RCC 7860 (cell line): ENCODE measurements at regions not wholly inside any gene's neighbourhood (a gene's known extent, or its start where the extent isn't known, plus 50 kb on each side); places are given as distances from the start of the nearest gene placed in this dataset.
A peak's percentile ranks its signal among the peaks of the same experiment; 100 is the strongest.
"Not testable (repeated sequence)": the region's sequence is repeated elsewhere in the genome, so short reads cannot be mapped to it uniquely, and the experiment has no call there.

Source experiments
- DNase-seq: peaks from one replicate; pipeline ENCODE4 v3.0.0-alpha.2; 2015; ENCODE audit warnings: low spot score
- FAIRE-seq: peaks from 2 replicates; lab custom pipeline; 2012; peaks lifted over from hg19 to GRCh38; lab: Jason Lieb, UNC

GRCh38 chr7:67463316-67463715 is 466.7 kb downstream of the TYW1 start:
- FAIRE-seq (no peak), DNase-seq (no peak)

GRCh38 chr7:67463983-67464382 is 467.4 kb downstream of the TYW1 start:
- FAIRE-seq (no peak), DNase-seq (no peak)

- no peak for DNase-seq
Observed at GRCh38 chr7:67466109-67466508, 469.5 kb downstream of the TYW1 start.

GRCh38 chr7:67470256-67470751 is 473.7 kb downstream of the TYW1 start:
- DNase-seq (no peak), FAIRE-seq (no peak)

More at GRCh38 chr7:67466109-67466508, 469.5 kb downstream of the TYW1 start:
- no peak for FAIRE-seq

- FAIRE-seq (no peak), DNase-seq (no peak)
Observed at GRCh38 chr7:67475293-67475692, 478.7 kb downstream of the TYW1 start.

GRCh38 chr7:67478066-67478465 is 481.4 kb downstream of the TYW1 start:
- FAIRE-seq (no peak), DNase-seq (no peak)

- peak; percentile 15 for FAIRE-seq
- DNase-seq: peak; percentile 36
Observed at GRCh38 chr7:67484244-67484751, 487.7 kb downstream of the TYW1 start.

- DNase-seq (no peak), FAIRE-seq (no peak)
Observed at GRCh38 chr7:67486401-67486800, 489.8 kb downstream of the TYW1 start.

- FAIRE-seq (no peak), DNase-seq (no peak)
Observed at GRCh38 chr7:67487316-67487715, 490.7 kb downstream of the TYW1 start.

- FAIRE-seq (no peak), DNase-seq (no peak)
Observed at GRCh38 chr7:67489881-67490280, 493.2 kb downstream of the TYW1 start.

GRCh38 chr7:67493366-67493765 is 496.7 kb downstream of the TYW1 start:
- DNase-seq: no peak
- no peak for FAIRE-seq

- no peak for FAIRE-seq
Observed at GRCh38 chr7:67496589-67496988, 500.0 kb downstream of the TYW1 start.

GRCh38 chr7:67497914-67498313 is 501.3 kb downstream of the TYW1 start:
- not testable (repeated sequence) for FAIRE-seq, DNase-seq

More at GRCh38 chr7:67496589-67496988, 500.0 kb downstream of the TYW1 start:
- no peak for DNase-seq

- no peak for FAIRE-seq
Observed at GRCh38 chr7:67502929-67503328, 506.3 kb downstream of the TYW1 start.

GRCh38 chr7:67505449-67505848 is 508.8 kb downstream of the TYW1 start:
- no peak for DNase-seq
- FAIRE-seq: no peak

More at GRCh38 chr7:67502929-67503328, 506.3 kb downstream of the TYW1 start:
- no peak for DNase-seq

- FAIRE-seq (no peak), DNase-seq (no peak)
Observed at GRCh38 chr7:67512481-67512880, 515.8 kb downstream of the TYW1 start.

GRCh38 chr7:67518580-67518979 is 521.9 kb downstream of the TYW1 start:
- FAIRE-seq (no peak), DNase-seq (no peak)

GRCh38 chr7:67519171-67519570 is 522.5 kb downstream of the TYW1 start:
- DNase-seq: no peak
- no peak for FAIRE-seq

GRCh38 chr7:67522504-67522903 is 525.9 kb downstream of the TYW1 start:
- FAIRE-seq: no peak
- DNase-seq: no peak

GRCh38 chr7:67523713-67524112 is 527.1 kb downstream of the TYW1 start:
- no peak for FAIRE-seq
- DNase-seq: no peak

- no peak for FAIRE-seq
Observed at GRCh38 chr7:67525588-67525987, 529.0 kb downstream of the TYW1 start.

GRCh38 chr7:67535241-67535989 is 538.8 kb downstream of the TYW1 start:
- FAIRE-seq: peak; percentile 44
- no peak for DNase-seq

More at GRCh38 chr7:67525588-67525987, 529.0 kb downstream of the TYW1 start:
- no peak for DNase-seq
